ENCODE measurements at regions not wholly inside any gene's neighbourhood (a gene's known extent, or its start where the extent isn't known, plus 50 kb on each side); places are given as distances from the start of the nearest gene placed in this dataset.

DNA sequence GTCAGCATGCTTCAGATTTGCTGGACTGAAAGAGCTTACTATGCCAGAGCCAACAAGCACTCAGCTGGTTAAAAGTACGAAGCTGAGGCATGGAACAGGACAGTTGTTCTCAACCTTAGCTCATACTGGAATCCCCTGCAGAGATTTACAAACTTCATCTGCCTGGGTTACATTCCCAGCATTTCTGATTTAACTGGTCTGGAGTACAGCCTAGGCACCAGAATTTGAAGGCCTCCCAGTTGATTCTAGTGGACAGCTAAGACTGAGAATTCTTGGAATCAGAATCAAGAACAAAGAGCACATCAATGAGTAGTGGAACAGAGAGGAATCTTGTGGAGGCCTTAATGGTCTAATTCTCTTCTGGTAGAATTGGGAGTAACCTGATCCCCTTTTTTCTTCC lies 298.2 kb upstream of the NXPH2 start:
- Histone ChIP-seq H3K4me2 (ENCODE audit: control insufficient read depth, extremely low read depth, insufficient read depth, low read depth, low read length) (no peak overlapping the region), H3K79me2 (ENCODE audit: control insufficient read depth, insufficient read depth, low read length) (no peaks in the 10 kb centered on the region), H3K9me3 (ENCODE audit: control insufficient read depth, low read depth, low read length) (no peaks in the 10 kb centered on the region), H3K27me3 (ENCODE audit: control insufficient read depth, extremely low read depth, insufficient read depth, low read length) (no peaks in the 10 kb centered on the region), H3K9ac (ENCODE audit: control insufficient read depth, extremely low read depth, insufficient read depth, low read length) (no peak overlapping the region), H4K20me1 (ENCODE audit: control insufficient read depth, extremely low read depth, insufficient read depth, low read length) (no peaks in the 10 kb centered on the region), H3K27ac (ENCODE audit: control insufficient read depth, insufficient read depth, low read length) (no peak overlapping the region), H3K9me1 (ENCODE audit: control insufficient read depth, extremely low read depth, insufficient read depth, low read length) (no peaks in the 10 kb centered on the region), H3K4me3 (ENCODE audit: control insufficient read depth in 2 of 3, extremely low read depth in 1 of 3, insufficient read depth in 2 of 3, low read depth in 1 of 3, low read length in 3 of 3) (no peak overlapping the region), H2AFZ (ENCODE audit: control insufficient read depth, low read length) (no peak overlapping the region), H3K36me3 (ENCODE audit: control insufficient read depth in 2 of 2, extremely low read depth in 1 of 2, insufficient read depth in 2 of 2, low read length in 2 of 2) (no peaks in the 10 kb centered on the region), H3K4me1 (ENCODE audit: control insufficient read depth, extremely low read depth, insufficient read depth, low read length) (no peaks in the 10 kb centered on the region)
- dilution Hi-C loops (cut with MboI; ENCODE audit: extremely low pct_ligation_motif_present, low sequenced_read_pairs), result no loop called here
- DNase-seq (ENCODE audit: low read depth, low spot score) (no peak), FAIRE-seq (no peak)
- TF ChIP-seq EZH2 (IDR thresholded peaks at IDR 0.05; ENCODE audit: low read length), result no peak
- TF ChIP-seq, protein P1, sequence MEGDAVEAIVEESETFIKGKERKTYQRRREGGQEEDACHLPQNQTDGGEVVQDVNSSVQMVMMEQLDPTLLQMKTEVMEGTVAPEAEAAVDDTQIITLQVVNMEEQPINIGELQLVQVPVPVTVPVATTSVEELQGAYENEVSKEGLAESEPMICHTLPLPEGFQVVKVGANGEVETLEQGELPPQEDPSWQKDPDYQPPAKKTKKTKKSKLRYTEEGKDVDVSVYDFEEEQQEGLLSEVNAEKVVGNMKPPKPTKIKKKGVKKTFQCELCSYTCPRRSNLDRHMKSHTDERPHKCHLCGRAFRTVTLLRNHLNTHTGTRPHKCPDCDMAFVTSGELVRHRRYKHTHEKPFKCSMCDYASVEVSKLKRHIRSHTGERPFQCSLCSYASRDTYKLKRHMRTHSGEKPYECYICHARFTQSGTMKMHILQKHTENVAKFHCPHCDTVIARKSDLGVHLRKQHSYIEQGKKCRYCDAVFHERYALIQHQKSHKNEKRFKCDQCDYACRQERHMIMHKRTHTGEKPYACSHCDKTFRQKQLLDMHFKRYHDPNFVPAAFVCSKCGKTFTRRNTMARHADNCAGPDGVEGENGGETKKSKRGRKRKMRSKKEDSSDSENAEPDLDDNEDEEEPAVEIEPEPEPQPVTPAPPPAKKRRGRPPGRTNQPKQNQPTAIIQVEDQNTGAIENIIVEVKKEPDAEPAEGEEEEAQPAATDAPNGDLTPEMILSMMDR (optimal IDR thresholded peaks at IDR 0.05 in 1 of 3, IDR thresholded peaks at IDR 0.05 in 1 of 3, conservative IDR thresholded peaks at IDR 0.05 in 1 of 3; ENCODE audit: extremely low read depth in 1 of 3, insufficient read depth in 2 of 3, low read length in 3 of 3), result no peak

DNA sequence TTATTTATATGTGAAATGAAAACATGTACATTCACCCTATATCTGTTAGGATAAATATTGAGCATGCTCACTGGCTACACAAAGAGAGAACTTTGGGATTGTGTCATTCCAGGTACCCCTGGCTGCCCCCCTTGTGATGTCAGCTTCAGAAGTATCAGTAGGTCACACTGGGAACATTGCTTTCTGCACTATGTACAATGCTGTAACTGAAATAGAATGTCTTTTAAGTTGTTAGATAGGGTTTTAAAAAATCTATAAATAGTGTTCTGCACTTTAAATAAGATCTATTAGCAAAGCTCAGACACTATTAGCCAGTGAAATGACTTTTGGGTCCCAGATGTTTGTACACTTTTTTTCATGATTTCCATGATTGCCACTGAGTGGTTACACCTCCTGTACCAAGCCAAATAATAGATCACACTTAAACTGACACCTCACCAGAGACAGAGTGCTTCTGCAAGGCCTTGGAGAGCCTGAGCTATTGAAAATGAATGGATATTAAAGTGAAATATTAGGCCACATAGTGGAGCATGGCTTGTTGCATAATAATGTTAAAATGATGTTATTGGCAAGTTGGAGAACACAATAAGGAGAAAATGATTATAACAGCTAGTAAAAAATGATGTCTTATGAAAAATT lies 297.0 kb upstream of the NXPH2 start:
- no peak for DNase-seq (ENCODE audit: low read depth, low spot score)

More for the DNA sequence above, 297.0 kb upstream of the NXPH2 start:
- Histone ChIP-seq H3K4me1 (ENCODE audit: control insufficient read depth, extremely low read depth, insufficient read depth, low read length) (no peaks in the 10 kb centered on the region), H2AFZ (ENCODE audit: control insufficient read depth, low read length) (no peak overlapping the region), H3K4me2 (ENCODE audit: control insufficient read depth, extremely low read depth, insufficient read depth, low read depth, low read length) (no peak overlapping the region), H3K27ac (ENCODE audit: control insufficient read depth, insufficient read depth, low read length) (no peak overlapping the region), H3K9me1 (ENCODE audit: control insufficient read depth, extremely low read depth, insufficient read depth, low read length) (no peaks in the 10 kb centered on the region), H3K9ac (ENCODE audit: control insufficient read depth, extremely low read depth, insufficient read depth, low read length) (no peak overlapping the region), H3K27me3 (ENCODE audit: control insufficient read depth, extremely low read depth, insufficient read depth, low read length) (no peaks in the 10 kb centered on the region), H3K9me3 (ENCODE audit: control insufficient read depth, low read depth, low read length) (no peaks in the 10 kb centered on the region), H3K4me3 (ENCODE audit: control insufficient read depth in 2 of 3, extremely low read depth in 1 of 3, insufficient read depth in 2 of 3, low read depth in 1 of 3, low read length in 3 of 3) (no peak overlapping the region), H3K36me3 (ENCODE audit: control insufficient read depth in 2 of 2, extremely low read depth in 1 of 2, insufficient read depth in 2 of 2, low read length in 2 of 2) (no peaks in the 10 kb centered on the region), H3K79me2 (ENCODE audit: control insufficient read depth, insufficient read depth, low read length) (no peaks in the 10 kb centered on the region), H4K20me1 (ENCODE audit: control insufficient read depth, extremely low read depth, insufficient read depth, low read length) (no peaks in the 10 kb centered on the region)
- TF ChIP-seq EZH2 (IDR thresholded peaks at IDR 0.05; ENCODE audit: low read length), result no peak
- TF ChIP-seq, protein P1 (optimal IDR thresholded peaks at IDR 0.05 in 1 of 3, IDR thresholded peaks at IDR 0.05 in 1 of 3, conservative IDR thresholded peaks at IDR 0.05 in 1 of 3; ENCODE audit: extremely low read depth in 1 of 3, insufficient read depth in 2 of 3, low read length in 3 of 3), result no peak
- dilution Hi-C loops (cut with MboI; ENCODE audit: extremely low pct_ligation_motif_present, low sequenced_read_pairs), result no loop called here
- FAIRE-seq, result no peak
